ENCODE measurements at regions not wholly inside any gene's neighbourhood (a gene's known extent, or its start where the extent isn't known, plus 50 kb on each side); places are given as distances from the start of the nearest gene placed in this dataset.

DNA sequence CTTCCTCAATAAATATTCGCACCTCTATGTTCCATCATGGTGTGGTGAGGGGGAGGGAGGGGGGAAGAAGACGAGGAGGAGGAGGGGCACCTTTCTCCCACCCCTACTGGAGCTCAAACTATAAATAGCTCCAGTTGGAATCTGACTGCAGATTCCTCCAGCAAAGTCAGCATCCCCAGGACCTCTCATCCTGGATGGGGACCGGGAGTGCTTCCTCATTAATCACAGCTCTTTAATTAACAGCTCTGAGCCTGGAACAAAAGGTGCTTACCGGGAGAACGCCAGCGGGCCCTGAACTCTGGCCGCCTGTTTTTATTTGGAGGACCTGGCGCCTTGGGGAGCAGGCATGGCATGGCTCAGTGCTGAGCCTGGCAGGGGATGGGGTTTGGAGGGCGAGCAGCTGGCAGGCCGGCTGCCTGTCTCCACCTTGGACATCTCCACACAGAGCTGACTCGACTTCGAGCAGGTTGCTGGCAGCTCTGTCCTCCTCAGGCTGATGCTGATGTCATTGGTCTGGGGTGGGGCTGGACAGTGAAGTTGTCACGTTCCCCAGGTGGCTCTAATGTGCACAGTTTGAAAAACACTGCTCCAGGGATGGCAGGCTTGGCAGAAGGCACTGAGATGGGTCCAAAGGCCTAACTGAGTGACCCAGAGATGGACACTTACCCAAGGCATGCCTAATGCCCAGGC lies 180.4 kb downstream of the DHX35 start:
- peaks cover 4% of the 10 kb centered on the region for H3K4me1 ChIP-seq (ENCODE audit: control insufficient read depth, low read depth, low read length)

DNA sequence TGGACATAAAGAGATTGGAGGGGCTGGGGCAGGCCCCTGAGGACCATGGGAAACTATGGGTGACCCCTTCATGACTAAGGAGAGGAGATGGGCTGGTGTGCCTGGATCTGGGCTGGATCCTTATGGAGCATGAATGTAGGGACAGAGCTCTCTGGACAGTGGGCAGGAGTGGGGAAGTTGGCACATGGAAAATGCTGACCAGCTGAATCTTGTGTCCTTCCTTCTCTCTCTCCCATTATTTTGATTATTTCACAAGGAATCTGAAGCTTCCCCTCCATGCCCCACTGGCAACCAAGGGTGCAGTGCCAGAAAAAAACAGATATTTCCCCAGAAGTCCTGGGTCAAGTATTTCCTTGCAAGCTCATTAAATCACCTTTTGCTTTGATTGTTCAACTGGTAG lies 175.2 kb downstream of the DHX35 start:
- no peak overlapping the region for H3K9ac ChIP-seq (ENCODE audit: low read length)
- H3K4me3 ChIP-seq (ENCODE audit: low read length): no peak overlapping the region
- no peak overlapping the region for H3K27ac ChIP-seq (ENCODE audit: low read length)
- no peaks in the 10 kb centered on the region for H3K36me3 ChIP-seq (ENCODE audit: control insufficient read depth, low read depth, low read length)
- no peaks in the 10 kb centered on the region for H3K27me3 ChIP-seq (ENCODE audit: control insufficient read depth, insufficient read depth, low read length)
- H3K4me1 ChIP-seq (ENCODE audit: control insufficient read depth, low read depth, low read length): no peaks in the 10 kb centered on the region
- H3K9me3 ChIP-seq (ENCODE audit: control insufficient read depth, low read depth, low read length): no peaks in the 10 kb centered on the region

More for the DNA sequence above, 180.4 kb downstream of the DHX35 start:
- H3K27ac ChIP-seq (ENCODE audit: low read length): no peak overlapping the region
- no peaks in the 10 kb centered on the region for H3K27me3 ChIP-seq (ENCODE audit: control insufficient read depth, insufficient read depth, low read length)
- H3K9ac ChIP-seq (ENCODE audit: low read length): no peak overlapping the region
- no peaks in the 10 kb centered on the region for H3K36me3 ChIP-seq (ENCODE audit: control insufficient read depth, low read depth, low read length)
- no peak overlapping the region for H3K4me3 ChIP-seq (ENCODE audit: low read length)
- no peaks in the 10 kb centered on the region for H3K9me3 ChIP-seq (ENCODE audit: control insufficient read depth, low read depth, low read length)

DNA sequence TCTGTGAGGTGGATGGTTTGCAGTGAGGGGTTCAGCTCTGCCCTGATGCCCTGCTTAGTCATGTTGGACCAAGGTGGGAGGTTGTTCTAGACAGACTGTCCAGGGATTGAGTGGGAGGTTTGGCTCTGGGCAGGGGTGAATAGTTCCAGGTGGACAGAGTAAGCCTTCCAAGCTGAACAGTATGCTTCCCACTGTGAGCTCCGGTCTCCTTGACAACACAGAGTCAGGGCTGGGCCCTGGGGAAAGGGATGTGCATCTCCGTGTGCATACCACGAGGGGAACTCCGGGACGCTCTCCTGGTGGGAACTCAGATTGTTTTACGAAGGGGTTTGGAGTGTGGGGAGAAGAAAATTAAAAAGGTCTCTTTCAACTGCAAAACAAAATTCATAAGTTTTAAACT lies 174.7 kb downstream of the DHX35 start:
- Histone ChIP-seq H3K27me3 (ENCODE audit: control insufficient read depth, insufficient read depth, low read length) (no peaks in the 10 kb centered on the region), H3K4me3 (ENCODE audit: low read length) (no peak overlapping the region), H3K36me3 (ENCODE audit: control insufficient read depth, low read depth, low read length) (no peaks in the 10 kb centered on the region), H3K9ac (ENCODE audit: low read length) (no peak overlapping the region), H3K4me1 (ENCODE audit: control insufficient read depth, low read depth, low read length) (no peaks in the 10 kb centered on the region), H3K27ac (ENCODE audit: low read length) (no peak overlapping the region), H3K9me3 (ENCODE audit: control insufficient read depth, low read depth, low read length) (no peaks in the 10 kb centered on the region)

DNA sequence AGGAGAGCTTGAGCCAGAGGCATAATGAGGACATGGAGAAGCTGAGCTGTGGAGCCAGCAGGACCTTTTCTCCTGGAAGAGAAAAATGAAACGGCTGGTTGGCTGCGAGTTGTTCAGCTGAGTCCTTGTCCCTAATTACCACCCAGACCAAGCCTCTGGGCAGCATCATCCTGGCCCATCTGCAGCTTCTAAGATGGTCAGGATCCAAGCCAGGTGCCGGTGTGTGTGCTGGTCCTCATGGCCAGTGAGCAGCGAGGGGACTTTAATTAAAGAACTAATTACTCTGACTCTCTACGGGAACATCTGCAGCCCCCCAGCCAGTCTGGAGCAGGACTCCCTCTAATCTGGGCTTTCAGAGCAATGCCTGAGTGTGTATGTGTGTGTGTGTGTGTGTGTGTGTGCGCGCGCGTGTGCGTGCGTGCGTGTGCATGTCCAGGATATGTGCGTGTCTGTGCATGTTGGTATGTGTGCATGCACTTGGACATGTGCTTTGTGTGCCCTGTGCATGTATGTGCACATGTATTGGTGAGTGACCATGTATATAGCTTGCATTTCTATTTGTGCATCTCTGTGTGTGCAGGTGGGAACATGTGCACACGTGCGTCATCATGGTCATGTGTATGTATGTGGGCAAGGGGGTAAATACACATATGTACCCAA lies 173.9 kb downstream of the DHX35 start:
- Histone ChIP-seq H3K27me3 (ENCODE audit: control insufficient read depth, insufficient read depth, low read length) (no peaks in the 10 kb centered on the region), H3K27ac (ENCODE audit: low read length) (no peak overlapping the region), H3K36me3 (ENCODE audit: control insufficient read depth, low read depth, low read length) (no peaks in the 10 kb centered on the region), H3K4me3 (ENCODE audit: low read length) (no peak overlapping the region), H3K9me3 (ENCODE audit: control insufficient read depth, low read depth, low read length) (no peaks in the 10 kb centered on the region), H3K4me1 (ENCODE audit: control insufficient read depth, low read depth, low read length) (peaks cover 3% of the 10 kb centered on the region), H3K9ac (ENCODE audit: low read length) (no peak overlapping the region)

DNA sequence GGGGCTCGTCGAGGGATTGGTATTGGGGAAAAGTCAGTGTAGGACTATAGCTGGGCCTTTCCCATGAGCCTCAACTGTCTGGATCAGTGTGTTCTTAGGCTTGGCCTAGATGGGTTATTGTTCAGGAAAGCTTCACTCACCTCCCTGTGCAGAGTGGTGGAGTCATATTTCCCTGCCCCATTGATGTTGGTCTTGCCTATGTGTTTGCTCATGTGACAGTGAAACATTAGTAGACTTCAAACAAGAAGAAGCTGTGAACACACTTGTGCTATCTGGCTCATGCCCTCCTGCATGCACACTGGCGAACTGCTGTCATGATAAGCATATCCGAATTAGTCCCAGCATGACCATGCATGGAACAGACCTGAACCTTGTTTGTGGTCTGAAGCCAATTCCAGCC lies 171.1 kb downstream of the DHX35 start:
- H3K36me3 ChIP-seq (ENCODE audit: control insufficient read depth, low read depth, low read length): no peaks in the 10 kb centered on the region
- H3K27ac ChIP-seq (ENCODE audit: low read length): no peak overlapping the region
- no peak overlapping the region for H3K9ac ChIP-seq (ENCODE audit: low read length)
- no peaks in the 10 kb centered on the region for H3K27me3 ChIP-seq (ENCODE audit: control insufficient read depth, insufficient read depth, low read length)
- H3K4me1 ChIP-seq (ENCODE audit: control insufficient read depth, low read depth, low read length): peaks cover 9% of the 10 kb centered on the region
- H3K4me3 ChIP-seq (ENCODE audit: low read length): no peak overlapping the region
- H3K9me3 ChIP-seq (ENCODE audit: control insufficient read depth, low read depth, low read length): no peaks in the 10 kb centered on the region

DNA sequence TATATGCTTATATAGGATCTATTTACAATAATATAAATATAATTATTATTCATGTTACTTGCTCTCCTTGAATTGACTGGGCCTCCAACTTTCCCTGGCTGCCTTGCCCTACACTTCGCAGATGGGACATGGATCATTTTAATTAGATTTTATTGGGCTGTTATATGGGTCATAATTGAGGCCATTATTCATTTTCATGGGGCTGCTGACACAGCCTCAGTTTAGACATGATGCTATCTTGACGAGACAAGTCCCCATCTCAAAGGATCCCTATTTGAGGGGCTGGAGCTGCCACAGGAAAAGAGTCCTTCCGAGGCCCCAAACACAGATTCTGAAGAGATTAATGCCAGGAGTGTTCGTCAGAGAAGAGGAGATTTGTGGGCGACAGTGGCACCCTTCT lies 170.4 kb downstream of the DHX35 start:
- H3K36me3 ChIP-seq (ENCODE audit: control insufficient read depth, low read depth, low read length): no peaks in the 10 kb centered on the region
- H3K4me1 ChIP-seq (ENCODE audit: control insufficient read depth, low read depth, low read length): peaks cover 9% of the 10 kb centered on the region
- no peak overlapping the region for H3K27ac ChIP-seq (ENCODE audit: low read length)

DNA sequence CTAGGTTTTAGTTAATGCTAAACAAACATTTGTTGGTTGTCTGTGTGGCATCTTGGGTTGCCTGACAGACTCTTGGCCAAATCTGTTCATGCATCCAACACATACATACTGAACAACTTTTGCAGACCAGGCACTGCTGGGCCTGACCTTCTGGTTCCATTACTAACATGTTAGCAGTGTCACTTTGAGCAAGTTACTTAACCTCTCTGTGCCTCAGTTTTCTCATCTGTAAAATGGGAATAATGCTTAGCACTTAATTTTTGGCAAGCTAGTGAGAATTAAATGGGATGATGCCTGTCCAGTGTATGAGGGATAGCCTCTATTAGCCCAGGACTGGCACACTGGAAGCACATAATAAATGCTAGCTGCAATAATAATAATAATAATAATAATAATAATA lies 169.9 kb downstream of the DHX35 start:
- H3K36me3 ChIP-seq (ENCODE audit: control insufficient read depth, low read depth, low read length): no peaks in the 10 kb centered on the region
- no peak overlapping the region for H3K9ac ChIP-seq (ENCODE audit: low read length)
- H3K27me3 ChIP-seq (ENCODE audit: control insufficient read depth, insufficient read depth, low read length): no peaks in the 10 kb centered on the region
- H3K4me1 ChIP-seq (ENCODE audit: control insufficient read depth, low read depth, low read length): peaks cover 9% of the 10 kb centered on the region
- H3K9me3 ChIP-seq (ENCODE audit: control insufficient read depth, low read depth, low read length): no peaks in the 10 kb centered on the region
- H3K4me3 ChIP-seq (ENCODE audit: low read length): no peak overlapping the region
- no peak overlapping the region for H3K27ac ChIP-seq (ENCODE audit: low read length)

More for the DNA sequence above, 170.4 kb downstream of the DHX35 start:
- H3K4me3 ChIP-seq (ENCODE audit: low read length): no peak overlapping the region
- no peaks in the 10 kb centered on the region for H3K27me3 ChIP-seq (ENCODE audit: control insufficient read depth, insufficient read depth, low read length)
- H3K9me3 ChIP-seq (ENCODE audit: control insufficient read depth, low read depth, low read length): no peaks in the 10 kb centered on the region
- no peak overlapping the region for H3K9ac ChIP-seq (ENCODE audit: low read length)

DNA sequence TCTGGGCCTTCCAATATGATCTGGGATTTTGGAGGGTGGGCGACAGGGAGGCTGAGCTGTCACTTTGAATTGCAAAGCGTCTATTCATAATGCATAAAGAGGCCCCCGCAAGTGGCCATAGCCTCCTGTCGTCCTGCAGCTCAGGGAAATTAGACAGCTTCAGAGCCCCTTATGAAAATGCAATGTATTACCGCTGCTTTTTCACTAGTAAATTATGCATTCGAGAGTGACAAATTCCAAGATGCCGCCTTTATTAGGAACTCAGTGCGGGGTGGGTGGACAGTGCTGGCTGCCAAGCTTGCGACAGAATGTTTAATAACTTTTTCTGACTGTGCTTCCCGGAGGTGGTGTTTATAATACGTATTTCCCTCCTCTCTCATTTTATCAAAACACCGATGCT lies 168.5 kb downstream of the DHX35 start:
- no peaks in the 10 kb centered on the region for H3K27me3 ChIP-seq (ENCODE audit: control insufficient read depth, insufficient read depth, low read length)
- H3K27ac ChIP-seq (ENCODE audit: low read length): no peak overlapping the region
- no peak overlapping the region for H3K9ac ChIP-seq (ENCODE audit: low read length)
- peaks cover 9% of the 10 kb centered on the region for H3K4me1 ChIP-seq (ENCODE audit: control insufficient read depth, low read depth, low read length)
- no peaks in the 10 kb centered on the region for H3K36me3 ChIP-seq (ENCODE audit: control insufficient read depth, low read depth, low read length)
- no peaks in the 10 kb centered on the region for H3K9me3 ChIP-seq (ENCODE audit: control insufficient read depth, low read depth, low read length)
- no peak overlapping the region for H3K4me3 ChIP-seq (ENCODE audit: low read length)

DNA sequence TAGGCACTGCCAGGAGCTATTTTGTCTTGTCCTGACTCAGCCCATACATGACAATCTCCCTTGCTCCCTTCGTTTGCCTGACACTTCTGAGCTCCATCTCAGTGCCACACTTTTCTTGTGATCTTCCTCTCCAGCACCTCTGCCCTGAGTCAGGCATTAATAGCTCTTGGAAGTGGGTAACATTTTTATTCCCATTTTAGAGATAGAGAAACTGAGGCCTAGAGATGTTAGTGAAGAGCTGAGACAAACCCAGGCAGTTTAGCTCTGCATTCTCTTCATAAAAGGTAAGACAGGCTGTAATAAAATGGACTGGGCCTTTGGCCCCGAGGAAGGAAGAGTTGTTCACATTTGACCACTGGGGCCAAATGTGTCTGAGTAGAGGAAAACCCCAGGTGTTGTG lies 167.4 kb downstream of the DHX35 start:
- H3K4me3 ChIP-seq (ENCODE audit: low read length): no peak overlapping the region
- H3K36me3 ChIP-seq (ENCODE audit: control insufficient read depth, low read depth, low read length): no peaks in the 10 kb centered on the region
- peaks cover 9% of the 10 kb centered on the region for H3K4me1 ChIP-seq (ENCODE audit: control insufficient read depth, low read depth, low read length)
- H3K9ac ChIP-seq (ENCODE audit: low read length): no peak overlapping the region
- H3K27me3 ChIP-seq (ENCODE audit: control insufficient read depth, insufficient read depth, low read length): no peaks in the 10 kb centered on the region
- no peak overlapping the region for H3K27ac ChIP-seq (ENCODE audit: low read length)
- no peaks in the 10 kb centered on the region for H3K9me3 ChIP-seq (ENCODE audit: control insufficient read depth, low read depth, low read length)

DNA sequence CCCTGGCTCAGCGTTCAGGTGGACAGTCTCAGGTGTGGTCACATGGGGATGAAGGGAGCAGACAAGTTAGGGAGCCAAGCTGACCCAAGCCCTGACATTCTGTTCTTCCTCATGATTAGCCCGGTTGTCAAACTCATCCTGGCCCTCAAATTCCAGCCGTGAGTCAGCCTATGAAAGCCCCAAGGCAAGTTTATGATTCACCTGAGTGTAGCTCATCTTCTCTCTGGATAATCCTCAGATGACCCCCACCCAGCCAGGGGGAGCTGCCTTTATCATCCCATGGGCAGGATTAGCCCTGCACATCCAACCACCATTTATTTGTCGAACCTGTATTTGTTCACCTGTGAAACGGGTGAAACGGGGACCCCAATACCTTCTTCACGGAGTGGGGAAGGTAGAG lies 161.9 kb downstream of the DHX35 start:
- Histone ChIP-seq H3K27me3 (ENCODE audit: control insufficient read depth, insufficient read depth, low read length) (no peaks in the 10 kb centered on the region), H3K9ac (ENCODE audit: low read length) (no peak overlapping the region)

DNA sequence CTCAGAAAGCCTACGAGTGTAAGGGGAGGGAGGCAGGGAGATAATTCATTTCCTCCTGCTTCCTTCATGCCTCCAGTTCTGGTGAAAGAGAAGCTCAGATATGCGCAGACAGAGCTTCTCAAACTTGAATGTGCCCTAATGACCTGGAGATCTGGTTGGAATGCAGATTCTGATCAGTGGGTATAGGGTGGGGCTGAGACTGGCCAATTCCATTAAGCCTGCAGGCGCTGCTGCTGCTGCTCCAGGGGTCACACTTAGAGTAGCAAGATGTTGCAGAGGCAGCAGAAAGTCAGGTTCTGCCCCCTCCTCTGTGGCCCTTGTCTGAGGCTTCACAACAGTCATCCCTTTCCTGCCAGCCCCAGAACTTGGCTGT lies 161.0 kb downstream of the DHX35 start:
- H3K36me3 ChIP-seq (ENCODE audit: control insufficient read depth, low read depth, low read length): no peaks in the 10 kb centered on the region
- no peaks in the 10 kb centered on the region for H3K9me3 ChIP-seq (ENCODE audit: control insufficient read depth, low read depth, low read length)
- H3K27me3 ChIP-seq (ENCODE audit: control insufficient read depth, insufficient read depth, low read length): no peaks in the 10 kb centered on the region
- no peak overlapping the region for H3K9ac ChIP-seq (ENCODE audit: low read length)
- H3K4me1 ChIP-seq (ENCODE audit: control insufficient read depth, low read depth, low read length): peaks cover 17% of the 10 kb centered on the region
- H3K4me3 ChIP-seq (ENCODE audit: low read length): no peak overlapping the region
- H3K27ac ChIP-seq (ENCODE audit: low read length): no peak overlapping the region

More for the DNA sequence above, 161.9 kb downstream of the DHX35 start:
- no peak overlapping the region for H3K27ac ChIP-seq (ENCODE audit: low read length)
- no peak overlapping the region for H3K4me3 ChIP-seq (ENCODE audit: low read length)
- no peaks in the 10 kb centered on the region for H3K36me3 ChIP-seq (ENCODE audit: control insufficient read depth, low read depth, low read length)
- peaks cover 17% of the 10 kb centered on the region for H3K4me1 ChIP-seq (ENCODE audit: control insufficient read depth, low read depth, low read length)
- H3K9me3 ChIP-seq (ENCODE audit: control insufficient read depth, low read depth, low read length): no peaks in the 10 kb centered on the region

DNA sequence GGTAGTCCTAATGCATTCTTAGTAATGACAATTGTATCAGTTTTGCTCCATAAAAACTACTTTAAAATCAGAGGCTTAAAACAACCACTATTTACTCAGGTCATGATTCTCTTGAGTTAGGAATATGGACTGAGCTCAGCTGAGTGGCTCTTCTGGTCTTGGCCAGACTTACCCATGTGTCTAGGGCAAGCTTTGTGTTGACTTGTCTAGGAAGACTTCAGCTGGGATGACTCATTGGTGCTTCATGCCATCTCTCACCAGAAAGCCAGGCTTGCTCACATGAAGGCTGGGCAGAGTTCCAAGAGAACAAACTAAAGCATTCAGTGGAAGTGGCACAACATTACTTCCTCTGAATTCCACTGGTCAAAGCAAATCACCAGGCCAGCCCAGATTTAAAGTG lies 155.3 kb downstream of the DHX35 start:
- Histone ChIP-seq H3K36me3 (ENCODE audit: control insufficient read depth, low read depth, low read length) (no peaks in the 10 kb centered on the region), H3K27ac (ENCODE audit: low read length) (no peak overlapping the region), H3K4me1 (ENCODE audit: control insufficient read depth, low read depth, low read length) (peaks cover 7% of the 10 kb centered on the region), H3K9ac (ENCODE audit: low read length) (no peak overlapping the region), H3K9me3 (ENCODE audit: control insufficient read depth, low read depth, low read length) (no peaks in the 10 kb centered on the region), H3K27me3 (ENCODE audit: control insufficient read depth, insufficient read depth, low read length) (no peaks in the 10 kb centered on the region), H3K4me3 (ENCODE audit: low read length) (no peak overlapping the region)
